NCI-H1417 (cell line): ENCODE measurements at regions not wholly inside any gene's neighbourhood (a gene's known extent, or its start where the extent isn't known, plus 50 kb on each side); places are given as distances from the start of the nearest gene placed in this dataset.
"Not testable (repeated sequence)": the region's sequence is repeated elsewhere in the genome, so short reads cannot be mapped to it uniquely, and the experiment has no call there.

Experiments used
- DNase-seq, 3 experiments: peaks; one replicate each; lab custom pipeline; 2025; lab: John Stamatoyannopoulos, UW

DNA sequence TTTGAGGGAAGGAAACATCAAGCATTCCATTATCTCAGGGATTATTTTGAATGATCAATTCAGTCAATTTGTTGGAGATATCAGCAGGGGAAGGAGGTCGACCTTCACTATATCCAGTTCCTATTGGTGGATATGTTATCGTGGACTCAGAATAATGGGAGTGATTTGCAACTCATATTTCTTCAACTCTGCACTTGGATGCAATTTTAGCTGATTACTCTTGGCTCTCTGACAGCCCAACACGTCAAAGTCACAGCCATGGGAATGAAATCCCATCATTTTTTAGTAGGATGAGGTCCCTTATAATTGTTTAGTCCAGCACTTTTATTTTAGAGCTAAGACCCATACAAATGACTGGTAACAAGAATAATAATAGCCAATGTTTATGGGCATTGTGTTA, 371.8 kb upstream of the RPS23 start:
- no peak for DNase-seq

GRCh38 chr5:82644766-82645165, 366.6 kb upstream of the RPS23 start:
- no peak for DNase-seq

- DNase-seq: no peak
Observed at GRCh38 chr5:82644229-82644628, 366.1 kb upstream of the RPS23 start.

GRCh38 chr5:82642313-82642712, 364.2 kb upstream of the RPS23 start:
- DNase-seq: no peak

DNA sequence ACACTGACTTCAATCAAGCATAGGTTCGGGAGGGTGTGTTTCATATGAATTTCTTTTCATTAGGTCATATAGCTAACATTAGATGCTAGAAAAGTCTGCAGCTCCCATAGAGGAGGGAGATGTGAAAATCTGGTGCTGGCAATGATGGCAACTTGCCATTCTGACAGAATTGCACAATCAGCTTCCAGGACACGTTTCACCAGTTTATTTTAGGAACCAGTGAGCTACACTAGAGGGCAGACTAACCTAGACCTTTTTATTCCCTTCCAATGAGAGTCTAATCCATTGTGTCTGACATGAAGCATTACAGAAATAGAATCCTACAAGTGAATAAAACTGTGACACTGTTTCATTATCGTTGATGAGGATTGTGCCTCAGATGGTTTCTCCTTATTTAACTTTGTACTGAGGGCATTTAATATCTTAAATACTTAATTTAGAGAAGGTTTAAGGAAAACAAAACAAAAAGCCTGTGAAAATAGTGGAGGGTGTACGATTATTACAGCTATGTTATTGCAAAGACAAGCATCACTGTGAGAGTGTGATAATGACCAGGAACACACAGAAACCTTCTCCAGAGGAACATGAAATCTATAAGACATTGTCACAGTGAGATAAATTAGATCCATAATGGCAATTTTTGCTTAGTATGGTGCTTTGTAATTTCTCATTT, 363.3 kb upstream of the RPS23 start:
- DNase-seq: peak; percentile 43 to 82 (median 65)

- peak in 1 of 3 experiments; percentile 35 for DNase-seq
Observed at GRCh38 chr5:82640916-82641315, 362.8 kb upstream of the RPS23 start.

- no peak for DNase-seq
Observed at GRCh38 chr5:82639393-82640144, 361.4 kb upstream of the RPS23 start.

DNA sequence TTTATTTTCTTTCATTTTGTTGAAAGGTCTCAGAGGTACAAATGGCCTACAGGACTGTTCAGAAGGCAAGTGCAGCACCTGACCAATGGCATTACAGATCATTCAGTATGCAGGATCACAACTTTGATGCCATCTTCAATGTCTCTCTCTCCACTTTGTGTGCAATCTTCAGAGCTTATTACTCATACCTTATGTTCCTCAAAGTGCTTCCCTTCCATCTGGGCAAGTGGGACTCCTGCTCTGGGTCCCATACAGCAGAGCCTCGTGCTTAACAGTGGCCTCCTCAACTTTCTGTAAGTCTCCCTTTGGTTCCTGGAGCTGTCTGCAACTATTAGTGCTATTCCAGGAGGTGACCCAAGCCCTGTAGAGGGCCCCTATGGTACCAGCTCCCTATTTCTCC, 358.4 kb upstream of the RPS23 start:
- no peak for DNase-seq

DNA sequence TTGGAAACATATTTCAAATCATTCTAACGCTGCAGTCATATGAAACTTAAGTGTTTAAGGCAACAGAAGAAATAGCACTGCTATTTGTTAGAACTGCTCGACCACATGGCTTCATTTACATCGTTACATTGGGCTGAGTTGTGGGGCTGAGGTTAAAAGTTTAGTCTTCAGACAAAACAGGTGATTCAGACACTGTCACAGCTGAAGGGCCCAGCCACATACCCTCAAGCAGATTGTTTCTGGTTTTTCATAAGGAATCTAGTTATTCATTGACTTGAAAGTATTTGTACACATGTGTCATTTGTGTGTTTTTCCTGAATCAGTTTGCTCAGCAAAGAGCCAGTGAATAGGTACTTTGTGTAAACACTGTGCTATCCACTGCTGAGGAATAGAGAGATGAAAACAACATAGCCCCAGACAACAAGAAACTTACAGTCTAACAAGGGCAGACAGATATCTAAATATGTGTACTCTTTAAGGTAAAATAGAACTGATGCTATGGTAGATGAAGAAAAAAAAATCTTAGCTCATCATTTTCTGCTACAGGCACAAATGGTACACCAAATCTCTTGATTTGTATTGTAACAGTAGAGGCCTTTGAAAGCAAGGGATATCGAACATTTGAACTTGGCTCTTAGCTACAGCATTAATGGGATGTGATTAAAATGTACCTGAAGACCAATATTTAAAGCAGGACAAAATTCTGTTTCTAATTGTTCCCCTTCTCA, 357.6 kb upstream of the RPS23 start:
- DNase-seq: no peak

- DNase-seq: no peak
Observed at GRCh38 chr5:82628364-82628910, 350.3 kb upstream of the RPS23 start.

GRCh38 chr5:82626905-82627591, 348.9 kb upstream of the RPS23 start:
- DNase-seq: not testable (repeated sequence)

DNA sequence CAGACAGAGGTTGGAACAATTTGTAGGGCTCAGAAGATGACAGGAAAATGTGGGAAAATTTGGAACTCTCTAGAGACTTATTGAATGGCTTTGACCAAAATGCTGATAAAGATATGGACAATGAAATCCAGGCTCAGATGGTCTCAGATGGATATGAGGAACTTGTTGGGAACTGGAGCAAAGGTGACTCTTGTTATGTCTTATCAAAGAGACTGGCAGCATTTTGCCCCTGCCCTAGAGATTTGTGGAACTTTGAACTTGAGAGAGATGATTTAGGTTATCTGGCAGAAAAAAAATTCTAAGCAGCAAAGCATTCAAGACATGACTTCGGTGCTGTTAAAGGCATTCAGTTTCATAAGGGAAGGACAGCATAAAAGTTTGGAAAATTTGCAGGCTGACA, 347.9 kb upstream of the RPS23 start:
- not testable (repeated sequence) for DNase-seq

GRCh38 chr5:82624062-82624461, 345.9 kb upstream of the RPS23 start:
- DNase-seq: no peak

DNA sequence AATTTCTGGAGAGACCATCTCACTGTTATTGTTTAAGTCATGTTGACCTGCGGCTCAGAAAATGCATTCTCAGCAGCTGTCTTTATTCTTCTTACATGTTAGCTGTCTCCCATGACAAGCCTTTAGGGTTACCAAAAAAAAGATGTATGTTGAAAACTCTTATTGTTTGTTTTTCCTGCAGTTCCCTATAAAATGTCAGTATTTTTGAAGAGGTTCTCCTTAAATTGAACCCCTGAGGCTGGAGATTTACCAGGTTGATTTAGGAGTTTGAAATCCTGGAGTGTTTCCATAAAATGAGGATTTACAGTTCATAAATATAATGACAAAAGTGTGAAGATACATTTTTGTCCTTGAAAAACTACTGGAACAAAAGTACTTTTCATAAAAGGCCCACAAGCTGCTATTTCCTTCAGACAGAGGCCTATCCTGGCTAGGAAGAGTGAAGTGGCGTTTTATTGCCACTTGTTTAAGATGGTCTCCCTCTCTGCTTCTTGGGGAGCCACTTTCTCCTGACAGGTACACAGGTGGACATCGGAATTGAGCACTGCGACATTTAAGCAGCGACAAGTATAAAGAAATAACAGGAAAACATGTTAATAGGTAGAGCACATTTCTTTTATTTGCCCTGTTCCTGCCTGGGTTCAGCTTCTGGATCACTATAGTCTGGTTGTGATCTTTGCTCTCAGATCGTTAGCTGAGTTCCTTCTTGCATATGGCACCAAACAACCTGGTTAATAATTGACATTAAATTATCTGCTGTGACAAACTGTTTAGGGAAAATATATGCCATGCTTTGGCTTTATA, 344.8 kb upstream of the RPS23 start:
- peak in 1 of 3 experiments; percentile 24 for DNase-seq

GRCh38 chr5:82622205-82622604, 344.1 kb upstream of the RPS23 start:
- no peak for DNase-seq

DNA sequence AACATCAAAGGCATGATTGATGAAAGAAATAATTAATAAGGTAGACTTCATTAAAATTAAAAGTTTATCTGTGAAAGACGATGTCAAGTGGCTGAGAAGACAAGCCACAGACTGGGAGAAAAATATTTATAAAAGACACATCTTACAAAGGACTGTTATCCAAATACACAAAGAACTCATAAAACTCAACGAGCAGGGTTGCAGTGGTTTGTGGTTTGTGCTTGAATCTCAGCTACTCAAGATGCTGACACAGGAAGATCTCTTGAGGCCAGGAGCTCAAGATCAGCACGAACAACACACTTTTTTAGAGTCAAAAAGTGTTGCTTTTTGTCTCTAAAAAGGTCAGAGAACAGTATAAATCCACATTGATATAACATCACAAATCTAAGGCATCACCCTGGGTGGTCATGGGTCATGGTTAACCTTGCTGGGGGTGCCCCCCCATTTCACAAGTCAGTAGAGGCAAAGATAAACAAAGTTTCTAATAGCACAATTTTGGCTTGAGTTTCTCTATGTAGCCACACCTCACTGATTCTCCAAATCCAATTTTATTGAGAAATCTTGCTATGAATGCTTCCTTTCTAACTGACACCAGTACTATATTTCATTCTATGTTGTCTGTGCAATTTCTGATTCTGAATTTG, 342.9 kb upstream of the RPS23 start:
- DNase-seq: peak in 1 of 3 experiments; percentile 10

GRCh38 chr5:82619097-82619496, 340.9 kb upstream of the RPS23 start:
- DNase-seq: no peak

- DNase-seq: no peak
Observed at GRCh38 chr5:82614706-82615105, 336.6 kb upstream of the RPS23 start.

- DNase-seq: no peak
Observed at GRCh38 chr5:82613891-82614290, 335.7 kb upstream of the RPS23 start.

GRCh38 chr5:82610686-82611085, 332.5 kb upstream of the RPS23 start:
- no peak for DNase-seq
